ENCODE measurements at regions not wholly inside any gene's neighbourhood (a gene's known extent, or its start where the extent isn't known, plus 50 kb on each side); places are given as distances from the start of the nearest gene placed in this dataset.
A peak's percentile ranks its signal among the peaks of the same experiment; 100 is the strongest.

GRCh38 chr3:106183762-106184391, 315.1 kb upstream of the CBLB start:
- DNase-seq: no peak

GRCh38 chr3:106184540-106185457, 316.0 kb upstream of the CBLB start:
- no peak for DNase-seq

GRCh38 chr3:106185949-106186348, 317.1 kb upstream of the CBLB start:
- DNase-seq: no peak

GRCh38 chr3:106190296-106190695, 321.5 kb upstream of the CBLB start:
- DNase-seq: no peak

- DNase-seq: no peak
Measured at GRCh38 chr3:106191211-106191610, 322.4 kb upstream of the CBLB start.

- DNase-seq: no peak
Measured at GRCh38 chr3:106191913-106192312, 323.1 kb upstream of the CBLB start.

- DNase-seq: no peak
Measured at GRCh38 chr3:106193876-106194275, 325.1 kb upstream of the CBLB start.

GRCh38 chr3:106194726-106195125, 325.9 kb upstream of the CBLB start:
- DNase-seq: no peak

GRCh38 chr3:106197532-106198194, 328.9 kb upstream of the CBLB start:
- no peak for DNase-seq

GRCh38 chr3:106204160-106204868, 335.5 kb upstream of the CBLB start:
- no peak for DNase-seq

GRCh38 chr3:106206146-106206545, 337.3 kb upstream of the CBLB start:
- peak; percentile 5 for DNase-seq

GRCh38 chr3:106206613-106207012, 337.8 kb upstream of the CBLB start:
- DNase-seq: no peak

- DNase-seq: no peak
Measured at GRCh38 chr3:106208251-106208650, 339.4 kb upstream of the CBLB start.

GRCh38 chr3:106208967-106209366, 340.2 kb upstream of the CBLB start:
- no peak for DNase-seq

GRCh38 chr3:106209482-106209881, 340.7 kb upstream of the CBLB start:
- no peak for DNase-seq

GRCh38 chr3:106210923-106211322, 342.1 kb upstream of the CBLB start:
- no peak for DNase-seq

- DNase-seq: no peak
Measured at GRCh38 chr3:106212665-106213222, 343.9 kb upstream of the CBLB start.

GRCh38 chr3:106213954-106214353, 345.1 kb upstream of the CBLB start:
- no peak for DNase-seq

- no peak for DNase-seq
Measured at GRCh38 chr3:106214641-106215040, 345.8 kb upstream of the CBLB start.

- DNase-seq: no peak
Measured at GRCh38 chr3:106215047-106215446, 346.2 kb upstream of the CBLB start.

GRCh38 chr3:106217745-106218144, 348.9 kb upstream of the CBLB start:
- DNase-seq: no peak

GRCh38 chr3:106227068-106227467, 358.3 kb upstream of the CBLB start:
- DNase-seq: no peak

- no peak for DNase-seq
Measured at GRCh38 chr3:106228271-106228670, 359.5 kb upstream of the CBLB start.
